T-helper 1 cell treated with Interleukin-12 subunit alpha and Interleukin-12 subunit beta and Interleukin-4 antibody, amounts not matched to agents 30 ng/mL and 1 ng/mL, for 36 hours (primary cell): ENCODE measurements at regions not wholly inside any gene's neighbourhood (a gene's known extent, or its start where the extent isn't known, plus 50 kb on each side); places are given as distances from the start of the nearest gene placed in this dataset.

Experiments used
- intact Hi-C: fragments of 100-400 bp; cut with micrococcal nuclease; formaldehyde crosslinking; loops from one replicate; pipeline ENCODE4 v1.15.1; 2024

DNA sequence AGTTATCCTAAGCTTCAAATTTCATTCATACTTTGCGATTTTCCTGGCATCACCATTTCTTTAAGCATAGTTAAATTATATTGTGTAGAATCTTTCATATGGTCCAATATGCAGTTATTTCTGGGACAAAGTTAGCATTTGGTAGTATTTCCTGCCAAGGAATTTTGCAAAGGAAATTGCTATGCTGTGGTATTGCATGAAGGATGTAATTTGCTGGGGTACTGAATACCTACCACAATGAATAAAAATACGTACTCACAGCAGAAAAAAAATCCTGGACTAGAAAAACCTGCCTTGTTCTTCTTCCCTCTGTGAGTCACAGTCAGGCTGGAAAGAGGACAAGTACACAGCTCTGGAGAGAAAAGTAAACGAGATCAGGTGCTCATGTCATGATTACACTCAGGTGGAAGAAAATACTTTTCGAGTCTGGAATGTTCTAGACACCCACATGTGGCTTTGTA lies 241.2 kb downstream of the PTBP2 start:
- intact Hi-C loops = no loop called here

DNA sequence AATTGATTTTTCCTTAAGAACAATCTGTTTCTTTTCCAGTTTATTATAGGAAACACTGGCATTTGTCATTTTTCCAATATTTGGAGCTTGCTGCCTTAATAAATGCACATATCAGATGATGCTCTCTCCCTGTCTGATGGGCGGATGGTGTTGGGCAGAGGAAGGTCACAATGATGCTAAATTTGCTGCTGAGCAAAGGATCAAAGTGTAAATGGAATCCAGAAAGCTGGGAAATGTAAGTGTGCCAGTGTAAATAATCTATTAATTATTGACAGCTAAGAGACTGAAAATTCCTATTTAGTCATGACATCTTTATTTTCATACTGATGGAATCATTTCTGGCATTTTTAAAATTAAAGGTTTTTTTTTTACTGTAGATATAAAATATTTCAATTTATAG lies 243.2 kb downstream of the PTBP2 start:
- intact Hi-C loops = no loop called here

DNA sequence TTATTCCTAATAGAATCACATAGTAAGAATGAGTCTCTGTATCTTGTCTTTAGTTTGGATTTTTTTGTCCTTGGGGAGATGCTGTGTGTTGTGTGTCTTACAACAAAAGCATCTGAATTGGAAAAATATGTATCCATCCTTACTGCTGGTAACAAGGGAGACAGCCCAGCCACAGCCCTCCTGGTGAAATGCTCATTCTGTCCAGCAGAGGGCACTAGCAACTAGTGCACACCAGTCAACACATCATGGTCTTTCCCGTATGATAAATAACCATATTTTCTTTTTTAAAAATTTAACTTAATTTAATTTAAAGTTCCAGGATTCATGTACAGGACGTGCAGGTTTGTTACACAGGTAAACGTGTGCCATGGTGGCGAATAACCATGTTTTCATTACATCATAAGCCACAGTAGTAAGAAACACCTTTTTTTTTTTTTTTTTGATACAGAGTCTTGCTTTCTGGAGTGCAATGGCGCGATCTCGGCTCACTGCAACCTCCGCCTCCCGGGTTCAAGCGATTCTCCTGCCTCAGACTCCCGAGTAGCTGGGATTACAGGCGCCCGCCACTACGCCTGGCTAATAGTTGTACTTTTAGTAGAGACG lies 245.1 kb downstream of the PTBP2 start:
- intact Hi-C loops = loop anchor here (1.0 kb wide), 3 partner anchors 854 to 1502 kb away; no protein-coding TSS in a partner anchor

DNA sequence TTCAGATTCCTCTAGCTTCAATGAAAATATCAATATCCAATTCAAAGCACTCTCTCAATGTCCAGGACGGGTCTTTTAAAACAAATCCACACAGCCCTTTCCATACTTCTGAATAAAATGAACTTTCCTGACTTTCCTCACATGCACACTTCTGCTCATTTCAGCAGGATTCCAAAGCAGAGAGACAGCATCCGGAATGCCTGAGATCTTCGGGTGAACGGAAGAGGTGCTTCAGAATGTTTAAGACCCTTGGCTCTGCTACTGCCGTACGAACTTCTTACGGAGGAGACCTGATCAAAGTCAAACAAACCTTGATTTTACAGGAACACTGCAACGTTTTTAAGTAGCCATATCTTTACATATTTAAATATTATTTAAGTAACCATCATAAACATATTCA lies 245.7 kb downstream of the PTBP2 start:
- intact Hi-C loops = no loop called here

DNA sequence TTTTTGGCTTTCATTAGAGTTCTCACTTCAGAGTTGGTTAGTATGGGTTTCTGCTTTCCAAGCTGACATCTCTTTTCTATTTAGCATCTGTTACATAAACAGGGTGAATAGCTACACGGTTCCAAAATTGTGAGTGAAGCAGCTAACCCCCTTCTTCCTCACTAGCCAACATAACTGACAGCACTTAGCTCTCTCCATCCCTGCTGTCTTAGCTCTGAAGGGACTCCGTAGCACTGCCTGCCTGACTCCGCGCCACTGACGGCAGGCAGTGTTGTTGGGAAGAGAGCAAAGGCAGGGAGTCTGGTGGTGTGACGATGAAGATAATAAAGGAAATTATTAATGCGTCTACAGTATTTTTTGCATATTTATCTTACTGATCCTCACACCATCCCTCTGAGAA lies 247.0 kb downstream of the PTBP2 start:
- intact Hi-C loops = no loop called here

DNA sequence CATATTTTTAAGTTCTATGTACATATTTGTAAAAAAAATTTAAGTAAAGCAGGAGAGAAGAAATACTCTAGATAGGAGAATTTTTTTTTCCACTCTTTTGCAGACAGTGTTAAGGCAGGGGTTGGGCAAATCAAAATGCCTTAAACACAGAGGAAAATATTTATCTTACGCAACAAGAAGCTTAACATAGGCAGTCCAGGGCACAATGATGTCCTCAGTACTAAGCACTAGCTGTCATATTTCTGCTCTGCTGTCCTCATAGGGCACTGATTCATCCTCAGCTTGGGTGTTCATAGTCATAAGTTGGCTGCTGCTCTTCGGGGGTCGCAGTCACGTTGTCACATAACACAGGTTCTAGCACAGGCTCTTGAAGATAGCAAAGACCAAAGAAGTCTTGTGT lies 247.4 kb downstream of the PTBP2 start:
- intact Hi-C loops = no loop called here

DNA sequence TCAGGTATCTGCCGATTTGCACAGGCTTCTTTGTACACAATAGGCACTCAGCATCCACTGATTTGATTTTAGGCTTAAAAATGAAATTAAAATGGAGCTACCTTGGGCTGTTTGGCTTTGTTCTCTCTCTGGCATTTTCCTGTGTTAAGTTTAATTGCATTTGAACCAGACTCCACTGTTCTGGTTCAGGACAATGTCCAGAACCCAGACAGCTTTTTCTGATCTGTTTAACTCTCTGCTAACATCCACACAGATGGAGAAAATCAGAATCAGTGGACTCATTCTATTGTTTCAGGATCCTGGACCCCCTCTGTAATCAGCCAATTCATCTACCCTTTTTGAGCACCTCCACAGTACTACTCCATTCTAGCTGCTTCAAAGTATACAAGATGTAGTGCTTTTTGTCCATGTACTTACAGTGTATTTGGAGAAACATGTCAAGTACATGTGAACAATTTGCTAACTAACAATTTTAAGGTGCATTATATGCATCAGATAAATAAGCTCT lies 248.1 kb downstream of the PTBP2 start:
- intact Hi-C loops = no loop called here

DNA sequence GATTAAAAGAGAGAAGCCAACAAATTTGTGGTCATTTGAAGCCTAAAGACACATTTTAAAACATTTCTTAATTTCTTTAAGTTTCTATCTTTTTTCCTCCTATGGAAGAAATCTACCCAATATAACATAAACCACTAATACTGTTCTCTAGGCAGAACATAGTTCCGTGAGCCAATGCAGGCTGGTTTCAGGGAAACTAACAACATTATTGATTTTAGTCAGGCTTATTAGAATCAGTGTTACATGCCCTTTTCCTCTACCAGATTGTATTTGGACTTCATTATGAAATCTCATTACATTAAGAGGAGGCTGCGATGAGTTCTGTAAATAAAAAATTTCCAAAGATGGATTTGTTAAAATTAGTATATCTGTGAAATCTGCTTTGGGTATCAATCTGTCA lies 249.9 kb downstream of the PTBP2 start:
- intact Hi-C loops = no loop called here

DNA sequence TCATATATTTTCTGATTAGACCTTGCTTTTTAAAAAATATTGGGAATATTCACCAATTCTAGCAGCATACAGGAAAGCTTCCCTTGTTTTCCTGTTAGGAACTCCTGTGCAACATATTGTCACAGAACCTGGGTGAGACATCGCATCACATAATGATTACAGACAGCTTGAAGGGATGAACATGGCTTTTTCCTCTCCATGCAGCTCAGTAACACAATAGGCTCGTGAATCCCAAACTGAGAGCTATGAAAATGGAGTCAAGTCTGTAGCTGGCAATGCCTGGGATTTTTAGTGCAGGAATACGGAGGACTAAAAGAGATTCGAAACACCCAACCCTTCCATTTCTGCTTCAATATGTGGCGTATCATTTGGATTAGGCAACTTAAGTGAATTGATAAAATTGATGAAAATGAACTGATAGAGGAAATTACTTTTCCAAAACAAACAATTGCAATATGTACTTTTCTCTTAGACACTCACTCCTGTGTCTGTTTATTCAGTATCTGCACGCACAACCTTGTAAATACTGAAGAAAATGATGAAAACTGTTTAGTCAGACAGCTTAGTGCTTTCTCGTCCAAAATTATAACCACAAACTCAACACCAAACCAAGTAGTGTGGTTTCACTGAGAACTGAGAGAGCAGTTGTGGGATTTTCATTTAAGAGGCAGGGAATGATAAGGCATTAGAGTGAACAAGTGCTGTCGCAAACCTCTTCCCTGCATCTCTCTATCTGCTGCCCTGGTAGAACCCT lies 250.4 kb downstream of the PTBP2 start:
- intact Hi-C loops = no loop called here

DNA sequence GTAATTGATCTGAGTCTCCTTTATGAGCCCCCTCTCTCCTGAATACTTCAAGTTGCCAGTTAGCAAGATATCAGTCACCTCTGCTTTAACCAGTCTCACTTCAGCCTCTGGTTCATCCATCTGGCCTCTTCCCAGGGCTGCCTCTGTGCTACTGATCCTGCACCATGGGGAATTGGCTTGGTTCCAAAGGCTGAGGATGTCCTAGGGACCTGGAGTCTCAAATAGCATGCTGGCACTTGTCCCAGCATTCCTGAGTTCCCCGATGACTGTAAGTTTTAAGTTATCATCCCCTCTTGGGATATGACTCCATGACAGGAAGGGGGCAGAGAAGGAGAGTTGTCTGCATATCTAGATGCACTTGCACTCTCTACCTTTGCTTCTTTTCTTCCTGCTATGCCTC lies 252.0 kb downstream of the PTBP2 start:
- intact Hi-C loops = no loop called here

DNA sequence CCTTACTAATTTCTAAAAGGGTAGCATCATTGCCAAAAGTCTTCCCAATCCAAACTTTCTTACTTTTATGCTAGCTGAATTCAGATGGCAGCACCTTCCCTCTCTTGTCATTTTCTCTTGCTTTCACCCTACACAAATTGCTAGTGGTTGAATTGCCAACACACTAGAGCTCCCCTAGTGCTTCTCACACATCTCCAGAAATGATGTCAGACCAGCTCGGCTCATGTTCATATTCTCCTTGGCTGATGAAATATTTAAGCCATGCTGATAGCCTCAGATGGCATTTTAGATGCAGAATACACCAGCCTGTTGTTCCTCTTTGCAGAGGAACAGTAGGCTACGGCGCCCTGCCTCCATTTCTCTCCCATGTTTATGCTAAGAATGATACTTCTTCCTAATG lies 256.9 kb downstream of the PTBP2 start:
- intact Hi-C loops = no loop called here

DNA sequence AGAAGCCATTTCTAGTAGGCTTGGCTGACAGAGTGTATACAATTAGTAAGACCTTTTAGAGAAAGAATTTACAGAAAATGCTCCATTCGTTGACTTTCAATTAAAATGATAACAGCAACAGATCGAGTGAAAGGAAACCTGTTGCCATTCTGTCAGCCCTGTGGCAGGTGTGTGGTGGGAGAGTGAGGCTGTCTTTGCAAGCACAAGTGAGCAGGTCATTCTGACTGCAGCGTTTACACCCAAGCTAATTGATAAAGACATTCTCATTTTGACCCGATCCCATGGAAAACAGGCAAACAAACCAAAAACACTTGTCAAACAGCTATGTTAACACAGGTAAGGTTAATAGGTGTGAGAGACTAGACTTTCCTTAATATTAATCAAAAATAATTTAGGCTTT lies 257.3 kb downstream of the PTBP2 start:
- intact Hi-C loops = no loop called here

DNA sequence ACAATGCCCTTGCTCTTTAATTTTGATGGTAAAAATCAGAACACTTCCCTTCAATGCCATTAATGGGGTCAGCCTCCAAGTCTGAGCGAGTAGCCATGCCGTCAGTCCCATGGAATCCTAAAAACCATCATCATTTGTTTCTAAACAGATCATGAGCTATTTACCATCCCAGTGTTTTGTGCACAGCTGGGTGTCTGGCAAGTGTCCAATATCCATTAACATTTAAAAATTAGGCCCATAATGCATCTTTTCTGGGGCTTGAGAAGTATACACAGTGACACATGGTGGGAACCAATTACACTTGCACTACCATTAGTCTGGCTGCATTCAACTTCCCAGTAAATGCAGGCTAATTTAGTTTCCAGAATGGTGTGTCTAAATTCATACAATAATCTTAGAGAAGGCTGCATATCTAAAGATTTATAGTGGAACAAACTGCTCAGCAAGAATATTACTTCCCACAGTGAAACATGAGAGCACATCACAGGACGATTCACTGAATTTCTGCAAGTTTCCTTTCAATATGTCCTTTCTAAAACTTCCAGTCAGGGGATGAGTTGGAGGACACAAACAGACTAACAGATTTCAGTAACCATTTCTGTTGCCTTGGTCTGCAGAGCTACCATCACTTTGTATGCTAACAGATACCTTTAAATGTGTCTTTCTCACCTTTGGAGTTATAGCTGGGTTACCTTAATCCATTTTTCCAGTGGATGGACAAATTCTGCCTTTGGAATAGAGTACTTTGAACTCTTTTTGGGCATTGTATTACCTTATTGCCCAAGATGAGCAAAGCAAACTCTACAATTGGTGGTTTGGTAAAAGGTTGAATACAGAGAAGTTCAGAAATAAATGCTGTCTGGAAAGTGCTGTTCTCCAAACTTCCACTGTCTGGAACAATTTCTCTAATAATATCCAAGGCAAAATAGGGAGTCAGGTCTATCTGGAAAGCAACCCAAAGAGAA lies 258.0 kb downstream of the PTBP2 start:
- intact Hi-C loops = no loop called here

DNA sequence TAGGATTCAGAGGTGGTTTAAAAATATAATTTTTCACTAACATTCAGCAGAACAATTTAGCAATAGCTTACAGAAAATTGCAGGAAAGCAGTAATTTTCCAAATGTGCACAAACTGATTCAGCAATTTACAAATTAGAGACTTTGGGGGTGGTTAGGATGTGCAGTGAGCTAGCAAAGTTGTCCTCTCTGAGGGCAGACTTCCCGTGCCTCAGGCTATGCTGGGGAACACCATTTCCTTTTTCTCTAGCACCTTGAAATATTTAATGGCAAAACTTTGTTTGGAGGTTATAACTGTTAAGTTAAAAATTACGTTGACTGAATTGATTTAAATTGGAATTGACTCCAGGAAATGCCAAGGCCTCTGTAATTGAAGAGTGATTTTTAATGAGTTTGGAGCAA lies 258.9 kb downstream of the PTBP2 start:
- intact Hi-C loops = no loop called here

DNA sequence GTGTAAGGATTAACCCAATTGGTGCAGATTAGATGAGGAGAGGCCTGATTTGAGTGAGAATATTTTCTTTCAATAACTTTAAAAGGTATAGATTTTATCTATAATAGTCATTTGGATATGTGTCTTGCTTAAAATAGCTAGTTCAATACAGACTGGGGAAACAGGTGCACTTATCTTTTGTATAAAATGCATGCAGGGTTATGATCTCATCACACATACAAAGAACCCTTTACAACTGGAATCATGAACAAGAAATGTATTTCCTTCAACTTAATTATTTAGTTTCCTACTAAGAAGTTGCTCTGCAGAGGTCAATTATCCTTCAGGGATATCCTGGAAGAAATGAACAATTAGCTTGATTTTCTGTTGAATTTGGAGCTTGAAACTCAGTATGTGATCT lies 259.6 kb downstream of the PTBP2 start:
- intact Hi-C loops = no loop called here

DNA sequence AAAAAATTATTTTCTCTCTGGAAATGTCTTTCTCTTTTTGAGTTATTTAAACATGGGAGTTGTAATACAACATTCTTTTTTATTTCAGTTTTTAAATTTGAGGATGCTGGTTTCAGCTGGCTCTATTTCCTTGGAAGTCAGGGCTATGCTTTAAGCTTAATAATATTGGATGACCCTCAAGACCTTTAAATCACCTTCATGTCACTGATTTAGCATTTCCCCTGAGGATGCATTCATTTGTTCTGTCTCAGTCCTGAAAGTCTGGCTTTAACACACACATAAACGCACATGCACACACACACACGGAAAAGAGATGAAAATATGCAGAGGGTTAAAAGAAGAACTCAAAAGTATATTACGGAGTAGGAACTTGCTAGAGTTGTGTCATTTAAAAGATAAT lies 260.5 kb downstream of the PTBP2 start:
- intact Hi-C loops = no loop called here

DNA sequence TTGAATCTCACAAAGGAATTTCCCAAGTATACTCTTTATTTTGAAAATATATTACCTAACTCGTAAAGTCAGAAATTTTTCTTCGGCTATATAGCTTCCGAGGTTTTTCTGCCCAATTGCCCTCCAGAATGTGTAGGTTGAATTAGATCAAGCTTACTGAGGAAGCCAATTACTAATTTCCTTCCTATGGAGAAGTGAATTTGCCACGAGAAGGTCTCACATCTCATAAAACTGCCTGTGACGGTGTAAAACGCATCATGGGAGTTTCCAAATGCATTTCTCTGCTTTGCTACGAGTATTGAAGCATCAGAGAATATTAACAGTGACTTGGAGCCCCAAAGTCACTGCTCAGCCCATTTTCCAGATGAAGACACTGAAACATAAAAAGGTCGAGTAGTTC lies 262.3 kb downstream of the PTBP2 start:
- intact Hi-C loops = no loop called here

DNA sequence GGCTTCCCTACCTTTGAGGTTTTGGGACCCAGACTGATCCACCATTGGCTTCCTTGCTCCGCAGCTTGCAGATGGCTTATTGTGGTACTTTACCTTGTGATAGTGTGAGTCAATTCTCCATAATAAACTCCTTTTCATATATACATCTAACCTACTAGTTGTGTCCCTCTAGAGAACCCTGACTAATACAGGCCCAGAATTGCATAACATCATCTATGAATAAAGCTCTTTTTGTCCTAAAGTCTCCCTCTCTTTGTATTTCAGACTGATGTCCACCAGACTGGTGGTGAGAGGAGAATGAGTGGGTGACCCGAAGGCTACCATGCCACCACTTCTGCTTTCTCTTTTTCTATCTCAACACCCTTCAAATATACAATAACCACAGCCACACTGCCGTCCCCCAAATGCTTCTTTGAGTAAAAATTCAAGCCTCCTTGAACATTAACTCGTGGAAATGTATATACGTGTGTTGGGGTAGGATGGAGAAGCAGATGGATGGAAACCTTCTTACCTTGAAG lies 265.7 kb downstream of the PTBP2 start:
- intact Hi-C loops = no loop called here

DNA sequence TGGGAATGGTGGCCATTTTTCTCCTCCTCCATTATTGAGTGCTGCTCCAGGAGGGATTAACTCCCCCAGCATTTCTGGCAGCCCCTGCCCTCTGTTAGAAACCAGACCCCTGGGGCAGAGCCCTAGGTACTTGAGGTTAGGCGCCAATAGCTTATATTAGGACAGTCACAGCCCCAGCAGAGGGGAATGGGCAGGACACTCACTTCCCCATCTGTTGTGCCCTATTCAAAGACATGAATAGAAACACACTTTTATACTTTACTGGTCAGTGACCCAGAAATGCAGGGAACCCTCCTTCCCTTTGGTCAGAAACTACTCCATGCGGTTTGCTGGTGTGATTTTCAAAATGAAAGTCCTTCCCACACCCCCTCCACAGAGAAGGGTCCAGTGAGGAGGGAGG lies 267.7 kb downstream of the PTBP2 start:
- intact Hi-C loops = no loop called here

DNA sequence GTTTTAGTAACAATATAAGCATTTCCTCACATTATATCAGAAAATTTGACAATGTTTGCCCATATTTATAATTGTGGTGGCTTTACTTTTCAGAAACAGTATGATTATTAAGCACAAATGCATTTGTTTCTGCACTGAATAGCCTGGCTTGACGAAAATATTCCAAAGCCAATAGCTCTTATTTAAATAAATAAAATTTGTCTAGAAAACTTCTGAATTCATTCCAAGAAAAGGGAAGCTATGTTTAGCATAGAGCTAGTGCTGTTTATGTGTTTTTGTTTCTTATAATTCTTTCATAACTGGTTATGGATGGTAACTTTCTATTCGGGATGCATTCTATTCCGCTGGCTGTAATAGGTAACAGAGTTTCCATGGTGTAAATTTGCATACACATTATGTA lies 268.6 kb downstream of the PTBP2 start:
- intact Hi-C loops = no loop called here

DNA sequence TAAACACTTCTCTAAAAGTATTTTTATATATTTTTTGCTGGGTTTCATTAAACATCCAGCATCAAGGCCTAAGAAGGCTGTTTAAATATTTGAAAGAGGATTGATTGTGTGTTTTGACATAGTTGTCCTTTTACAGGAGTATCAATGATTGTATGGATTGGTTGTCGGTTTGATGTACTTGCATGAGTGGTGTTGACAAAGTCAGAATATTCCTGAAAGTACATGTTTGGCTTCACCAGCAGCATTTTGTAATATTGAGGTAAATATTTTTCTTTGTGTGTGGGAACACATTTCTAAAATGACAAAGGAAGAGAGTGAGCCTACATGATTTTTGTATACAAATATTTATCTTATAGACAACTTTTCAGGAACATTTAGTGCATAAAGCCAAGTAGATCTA lies 269.7 kb downstream of the PTBP2 start:
- intact Hi-C loops = no loop called here

DNA sequence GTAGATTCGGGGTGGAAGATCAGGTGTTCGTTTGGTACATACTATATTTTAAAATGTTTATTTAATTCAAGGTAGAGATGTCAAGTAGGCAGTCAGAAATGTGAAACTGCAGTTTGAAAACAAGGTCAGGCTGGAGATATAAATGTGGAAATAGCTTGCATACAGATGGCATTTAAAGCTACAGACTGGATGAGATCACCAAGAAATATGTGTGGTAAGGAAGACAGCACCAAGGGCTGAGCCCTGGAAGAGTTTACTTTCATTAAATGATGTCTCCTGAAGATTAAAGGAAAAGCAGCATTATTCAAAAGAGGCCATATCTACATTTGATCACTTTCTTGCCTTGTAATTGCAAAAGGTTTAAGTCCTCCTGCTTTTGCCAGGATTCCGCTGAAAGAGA lies 271.3 kb downstream of the PTBP2 start:
- intact Hi-C loops = no loop called here
